IMR-90 (cell line): ENCODE measurements at regions not wholly inside any gene's neighbourhood (a gene's known extent, or its start where the extent isn't known, plus 50 kb on each side); places are given as distances from the start of the nearest gene placed in this dataset.

Experiments
- ATAC-seq: fragments of 200-7000 bp; cut with Tn5 transposase; 2 replicates; pipeline ENCODE4 v1.9.1; 2020; ENCODE audit warnings: low read depth, mild to moderate bottlenecking, moderate library complexity
- BruUV-seq: library from RNA; stranded (reverse); fragments of 400-500 nt; replicated peaks from 2 replicates; lab custom pipeline; 2021; lab: Mats Ljungman, UMichigan
- CTCF ChIA-PET: fragments of 300-600 bp; formaldehyde crosslinking; extraction: SDS; loops from one replicate; lab custom pipeline; 2021; ENCODE audit warnings: antibody characterized with exemption; lab: Yijun Ruan, JAX
- POLR2A ChIA-PET: fragments of 300-600 bp; sonication (Branson Sonifier 250); formaldehyde crosslinking; loops from one replicate; lab custom pipeline; 2022; ENCODE audit warnings: antibody characterized with exemption; ENCODE audit not compliant: unreplicated experiment; lab: Charles Lee
- DNase-seq: peaks from one replicate; pipeline ENCODE4 v3.0.0; 2013
- H2AFZ ChIP-seq: replicated peaks from 2 replicates; pipeline ENCODE3; 2013; ENCODE audit warnings: low read length, mild to moderate bottlenecking; ENCODE audit not compliant: poor library complexity
- H2AK5ac ChIP-seq: 2 replicates; pipeline ENCODE4 v1.6.1; 2013; ENCODE audit warnings: low read depth, low read length, inconsistent platforms
- H2AK9ac ChIP-seq: replicated peaks from 2 replicates; pipeline ENCODE3; 2013; ENCODE audit warnings: mild to moderate bottlenecking, low read depth, low read length, moderate library complexity; ENCODE audit not compliant: poor library complexity
- H2BK120ac ChIP-seq: 2 replicates; pipeline ENCODE4 v1.6.1; 2013; ENCODE audit warnings: low read depth, low read length, inconsistent platforms
- H2BK15ac ChIP-seq: 3 replicates; pipeline ENCODE4 v1.6.1; 2013; ENCODE audit warnings: low read depth, low read length, inconsistent platforms
- H2BK20ac ChIP-seq: 2 replicates; pipeline ENCODE4 v1.6.1; 2013; ENCODE audit warnings: low read depth, mild to moderate bottlenecking, inconsistent platforms, low read length, moderate library complexity
- H2BK5ac ChIP-seq: 2 replicates; pipeline ENCODE4 v1.6.1; 2013; ENCODE audit warnings: mild to moderate bottlenecking, low read depth, low read length, inconsistent platforms; ENCODE audit not compliant: poor library complexity, severe bottlenecking
- H3K14ac ChIP-seq: replicated peaks from 2 replicates; pipeline ENCODE4 v1.6.1; 2013; ENCODE audit warnings: low read depth, low read length, inconsistent platforms
- H3K18ac ChIP-seq: 2 replicates; pipeline ENCODE4 v1.6.1; 2013; ENCODE audit warnings: low read depth, low read length, control low read depth
- H3K23ac ChIP-seq: 2 replicates; pipeline ENCODE4 v1.6.1; 2013; ENCODE audit warnings: low read depth, low read length, inconsistent platforms
- H3K27ac ChIP-seq: 2 replicates; pipeline ENCODE4 v1.5.1; 2013; ENCODE audit warnings: mild to moderate bottlenecking, control low read depth, low read length; ENCODE audit not compliant: insufficient read depth
- H3K27me3 ChIP-seq: 2 replicates; pipeline ENCODE4 v1.6.1; 2013; ENCODE audit warnings: low read length; ENCODE audit not compliant: control insufficient read depth, insufficient read depth
- H3K36me3 ChIP-seq: 2 replicates; pipeline ENCODE4 v1.6.1; 2013; ENCODE audit warnings: low read length, mixed read lengths; ENCODE audit not compliant: control insufficient read depth, insufficient read depth
- H3K4ac ChIP-seq: 2 replicates; pipeline ENCODE4 v1.6.1; 2013; ENCODE audit warnings: low read depth, low read length, inconsistent platforms
- H3K4me1 ChIP-seq: 2 replicates; pipeline ENCODE4 v1.6.1; 2013; ENCODE audit warnings: low read length, mixed read lengths; ENCODE audit not compliant: control insufficient read depth, insufficient read depth
- H3K4me2 ChIP-seq: 2 replicates; pipeline ENCODE4 v1.6.1; 2013; ENCODE audit warnings: low read depth, mild to moderate bottlenecking, control low read depth, low read length, moderate library complexity
- H3K4me3 ChIP-seq: 2 replicates; pipeline ENCODE4 v1.5.1; 2013; ENCODE audit warnings: low read depth, mild to moderate bottlenecking, control low read depth, low read length, moderate library complexity; ENCODE audit not compliant: insufficient read depth
- H3K56ac ChIP-seq: 2 replicates; pipeline ENCODE4 v1.6.1; 2013; ENCODE audit warnings: low read length, inconsistent platforms; ENCODE audit not compliant: insufficient read depth; ENCODE audit errors: extremely low read depth
- H3K79me1 ChIP-seq, 2 experiments: 2 replicates each; pipeline ENCODE4 v1.6.1; 2013; ENCODE audit warnings: low read length in 2 of 2, inconsistent platforms in 1 of 2, low read depth in 1 of 2
- H3K9ac ChIP-seq: 2 replicates; pipeline ENCODE4 v1.6.1; 2013; ENCODE audit warnings: low read depth, low read length, control low read depth
- H3K9me1 ChIP-seq: 2 replicates; pipeline ENCODE4 v1.6.1; 2013; ENCODE audit warnings: low read length, inconsistent platforms; ENCODE audit not compliant: insufficient read depth
- H3K9me3 ChIP-seq: 2 replicates; pipeline ENCODE4 v1.6.1; 2013; ENCODE audit warnings: low read length; ENCODE audit not compliant: control insufficient read depth, insufficient read depth
- H4K20me1 ChIP-seq: 2 replicates; pipeline ENCODE4 v1.6.1; 2013; ENCODE audit warnings: low read length, inconsistent platforms; ENCODE audit not compliant: insufficient read depth
- H4K5ac ChIP-seq: 2 replicates; pipeline ENCODE4 v1.6.1; 2013; ENCODE audit warnings: mild to moderate bottlenecking, low read depth, low read length, control low read depth
- H4K8ac ChIP-seq, 2 experiments: 2 replicates each; pipeline ENCODE4 v1.6.1; 2013; ENCODE audit warnings: low read depth in 2 of 2, low read length in 2 of 2, control low read depth in 1 of 2, inconsistent platforms in 1 of 2
- H4K91ac ChIP-seq: 2 replicates; pipeline ENCODE4 v1.6.1; 2013; ENCODE audit warnings: low read depth, low read length, inconsistent platforms; ENCODE audit not compliant: insufficient read depth
- BHLHE40 ChIP-seq: fragments of 150-350 bp; IDR thresholded peaks from 2 replicates; pipeline ENCODE4 v1.6.1; 2016; ENCODE audit warnings: mild to moderate bottlenecking, low read depth, low read length
- CEBPB ChIP-seq: IDR thresholded peaks from 2 replicates; pipeline ENCODE4 v1.6.1; 2012; ENCODE audit warnings: low read depth, low read length, improper control_type of control experiment
- CHD1 ChIP-seq: IDR thresholded peaks from 2 replicates; pipeline ENCODE4 v1.6.1; 2012; ENCODE audit warnings: low read depth, low read length, improper control_type of control experiment
- FOS ChIP-seq: fragments of 150-350 bp; IDR thresholded peaks from 2 replicates; pipeline ENCODE4 v1.6.1; 2016; ENCODE audit warnings: low read depth, low read length
- MAZ ChIP-seq: IDR thresholded peaks from 2 replicates; pipeline ENCODE4 v1.6.1; 2012; ENCODE audit warnings: low read depth, mild to moderate bottlenecking, low read length, improper control_type of control experiment, moderate library complexity, borderline replicate concordance
- MXI1 ChIP-seq: IDR thresholded peaks from 2 replicates; pipeline ENCODE4 v1.6.1; 2012; ENCODE audit warnings: low read depth, mild to moderate bottlenecking, low read length, moderate library complexity, borderline replicate concordance
- NFE2L2 ChIP-seq: fragments of 150-350 bp; IDR thresholded peaks from 2 replicates; pipeline ENCODE4 v1.6.1; 2016; ENCODE audit warnings: low read depth, mild to moderate bottlenecking, low read length
- POLR2A ChIP-seq: IDR thresholded peaks from 2 replicates; pipeline ENCODE4 v1.6.1; 2012; ENCODE audit warnings: mild to moderate bottlenecking, low read depth, low read length
- RAD21 ChIP-seq: IDR thresholded peaks from 2 replicates; pipeline ENCODE4 v1.6.1; 2012; ENCODE audit warnings: low read length, improper control_type of control experiment
- RCOR1 ChIP-seq: IDR thresholded peaks from 2 replicates; pipeline ENCODE4 v1.6.1; 2012; ENCODE audit warnings: mild to moderate bottlenecking, low read length, improper control_type of control experiment; ENCODE audit not compliant: insufficient replicate concordance
- RFX5 ChIP-seq: IDR thresholded peaks from 2 replicates; pipeline ENCODE4 v1.8.0; 2012; ENCODE audit warnings: low read depth, mild to moderate bottlenecking, low read length, moderate library complexity
- SMC3 ChIP-seq: fragments of 150-350 bp; IDR thresholded peaks from 2 replicates; pipeline ENCODE4 v1.6.1; 2016; ENCODE audit warnings: low read depth, mild to moderate bottlenecking, antibody characterized with exemption, low read length, moderate library complexity
- WGBS, 2 experiments: methylation state at CpG; one replicate each; pipeline versions ENCODE4 v1.1.5 to v1.1.7; 2013; ENCODE audit warnings: missing lambda C conversion rate in 2 of 2; ENCODE audit not compliant: insufficient read length in 1 of 2; ENCODE audit errors: extremely low coverage in 2 of 2; 5-methylcytosine and 5-hydroxymethylcytosine counted together
- dilution Hi-C: fragments of 300-500 bp; cut with HindIII; formaldehyde crosslinking; loops from one replicate; pipeline ENCODE4 v1.14.3; 2018; ENCODE audit warnings: low sequenced_read_pairs; ENCODE audit not compliant: unreplicated experiment
- in situ Hi-C: fragments of 300-500 bp; cut with MboI; formaldehyde crosslinking; loops from 3 replicates; pipeline ENCODE4 v1.14.3; 2019; ENCODE audit warnings: low sequenced_read_pairs, inconsistent platforms, mixed read lengths
- intact Hi-C: fragments of 100-400 bp; cut with micrococcal nuclease; formaldehyde crosslinking; loops from 2 replicates; pipeline ENCODE4 v1.10.0; 2022
- TF ChIP-seq, protein P1 (sequence below): fragments of 150-350 bp; IDR thresholded peaks from 2 replicates; pipeline ENCODE4 v1.6.1; 2016; ENCODE audit warnings: low read depth, mild to moderate bottlenecking, low read length, moderate library complexity, borderline replicate concordance
- TF ChIP-seq, protein P2 (sequence below): fragments of 150-350 bp; IDR thresholded peaks from 2 replicates; pipeline ENCODE4 v1.6.1; 2017; ENCODE audit warnings: mild to moderate bottlenecking, antibody characterized with exemption, low read length, low read depth
- TF ChIP-seq, protein P3 (sequence below): conservative IDR thresholded peaks from 2 replicates; pipeline ENCODE4 v1.5.1; 2012; ENCODE audit warnings: mild to moderate bottlenecking, low read depth, low read length, improper control_type of control experiment

DNA sequence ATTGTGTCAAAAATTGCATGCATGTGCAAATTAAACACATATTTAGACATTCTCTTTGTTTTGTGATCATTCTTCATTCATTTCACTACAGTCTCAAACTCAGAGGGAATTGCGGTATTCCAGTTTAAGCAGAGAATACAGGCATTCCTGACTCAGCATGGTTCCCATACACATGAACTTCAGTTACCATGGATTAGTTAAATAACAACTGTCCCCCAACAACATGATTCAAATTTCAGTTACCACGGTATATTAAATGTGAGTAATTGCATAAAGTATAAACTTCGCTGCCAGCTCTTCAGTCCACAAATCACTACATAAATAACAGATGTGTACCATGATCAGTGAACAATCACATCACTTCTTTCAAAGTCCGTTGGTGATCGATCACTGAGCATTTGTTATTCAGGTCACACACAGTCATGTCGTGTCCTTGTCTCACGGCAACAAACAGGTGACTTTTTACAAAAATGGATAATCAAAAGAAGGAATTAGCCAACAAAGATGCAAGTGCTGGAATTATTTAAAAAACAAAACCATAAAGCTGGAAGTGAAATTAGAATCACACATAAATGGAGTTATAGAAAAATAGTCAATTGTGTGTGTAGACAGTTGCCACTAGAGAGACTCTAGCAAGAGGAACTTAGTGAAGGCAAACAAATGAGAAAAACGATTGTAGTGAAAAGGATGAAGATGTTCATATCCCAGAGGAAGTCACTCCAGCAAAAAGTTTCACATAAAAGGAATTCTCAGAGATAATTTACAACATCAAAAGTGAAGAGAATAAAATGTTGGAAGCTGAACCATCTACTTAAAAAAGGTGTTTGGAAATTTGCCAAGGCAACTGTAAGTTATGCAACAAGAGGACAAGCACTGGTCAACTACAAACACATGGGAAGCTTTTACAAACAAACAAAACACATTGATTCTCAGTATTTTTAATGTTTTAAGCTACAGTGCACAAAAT lies 138.6 kb upstream of the SMARCAD1 start:
- in situ Hi-C loops, result no loop called here
- Histone ChIP-seq H2AK5ac (no peak overlapping the region), H3K18ac (no peak overlapping the region), H3K79me1 (no peaks in the 10 kb centered on the region), H2AK9ac (no peak overlapping the region), H3K23ac (no peak overlapping the region), H2BK5ac (no peak overlapping the region), H3K56ac (no peak overlapping the region), H4K91ac (no peak overlapping the region), H2BK120ac (no peak overlapping the region), H3K4ac (no peak overlapping the region), H2BK15ac (no peak overlapping the region), H3K27me3 (no peaks in the 10 kb centered on the region), H3K9me3 (no peaks in the 10 kb centered on the region), H3K9ac (no peak overlapping the region), H3K36me3 (no peaks in the 10 kb centered on the region), H4K20me1 (no peaks in the 10 kb centered on the region), H3K4me2 (no peak overlapping the region), H3K4me3 (no peak overlapping the region), H2AFZ (no peak overlapping the region), H4K8ac (no peak overlapping the region), H3K9me1 (no peaks in the 10 kb centered on the region), H3K4me1 (no peaks in the 10 kb centered on the region), H3K14ac (no peak overlapping the region), H4K5ac (no peak overlapping the region), H2BK20ac (no peak overlapping the region), H3K27ac (no peak overlapping the region)
- intact Hi-C loops, result no loop called here
- ChIA-PET POLR2A (no interaction called here), CTCF (no interaction called here)
- BruUV-seq, result no TSS peak
- ATAC-seq (no peak), DNase-seq (no peak)
- no CpG with 5 or more reads among the region's 8 CpGs for WGBS, 2 experiments
- dilution Hi-C loops, result no loop called here
- TF ChIP-seq, protein P1, sequence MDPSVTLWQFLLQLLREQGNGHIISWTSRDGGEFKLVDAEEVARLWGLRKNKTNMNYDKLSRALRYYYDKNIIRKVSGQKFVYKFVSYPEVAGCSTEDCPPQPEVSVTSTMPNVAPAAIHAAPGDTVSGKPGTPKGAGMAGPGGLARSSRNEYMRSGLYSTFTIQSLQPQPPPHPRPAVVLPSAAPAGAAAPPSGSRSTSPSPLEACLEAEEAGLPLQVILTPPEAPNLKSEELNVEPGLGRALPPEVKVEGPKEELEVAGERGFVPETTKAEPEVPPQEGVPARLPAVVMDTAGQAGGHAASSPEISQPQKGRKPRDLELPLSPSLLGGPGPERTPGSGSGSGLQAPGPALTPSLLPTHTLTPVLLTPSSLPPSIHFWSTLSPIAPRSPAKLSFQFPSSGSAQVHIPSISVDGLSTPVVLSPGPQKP, result no peak
- no peak for TF ChIP-seq RAD21
- no peak for TF ChIP-seq RFX5
- no peak for TF ChIP-seq FOS
- TF ChIP-seq MXI1, result no peak
- TF ChIP-seq, protein P2, sequence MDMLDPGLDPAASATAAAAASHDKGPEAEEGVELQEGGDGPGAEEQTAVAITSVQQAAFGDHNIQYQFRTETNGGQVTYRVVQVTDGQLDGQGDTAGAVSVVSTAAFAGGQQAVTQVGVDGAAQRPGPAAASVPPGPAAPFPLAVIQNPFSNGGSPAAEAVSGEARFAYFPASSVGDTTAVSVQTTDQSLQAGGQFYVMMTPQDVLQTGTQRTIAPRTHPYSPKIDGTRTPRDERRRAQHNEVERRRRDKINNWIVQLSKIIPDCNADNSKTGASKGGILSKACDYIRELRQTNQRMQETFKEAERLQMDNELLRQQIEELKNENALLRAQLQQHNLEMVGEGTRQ, result no peak
- TF ChIP-seq NFE2L2, result no peak
- no peak for TF ChIP-seq MAZ
- TF ChIP-seq CEBPB, result no peak
- TF ChIP-seq, protein P3, sequence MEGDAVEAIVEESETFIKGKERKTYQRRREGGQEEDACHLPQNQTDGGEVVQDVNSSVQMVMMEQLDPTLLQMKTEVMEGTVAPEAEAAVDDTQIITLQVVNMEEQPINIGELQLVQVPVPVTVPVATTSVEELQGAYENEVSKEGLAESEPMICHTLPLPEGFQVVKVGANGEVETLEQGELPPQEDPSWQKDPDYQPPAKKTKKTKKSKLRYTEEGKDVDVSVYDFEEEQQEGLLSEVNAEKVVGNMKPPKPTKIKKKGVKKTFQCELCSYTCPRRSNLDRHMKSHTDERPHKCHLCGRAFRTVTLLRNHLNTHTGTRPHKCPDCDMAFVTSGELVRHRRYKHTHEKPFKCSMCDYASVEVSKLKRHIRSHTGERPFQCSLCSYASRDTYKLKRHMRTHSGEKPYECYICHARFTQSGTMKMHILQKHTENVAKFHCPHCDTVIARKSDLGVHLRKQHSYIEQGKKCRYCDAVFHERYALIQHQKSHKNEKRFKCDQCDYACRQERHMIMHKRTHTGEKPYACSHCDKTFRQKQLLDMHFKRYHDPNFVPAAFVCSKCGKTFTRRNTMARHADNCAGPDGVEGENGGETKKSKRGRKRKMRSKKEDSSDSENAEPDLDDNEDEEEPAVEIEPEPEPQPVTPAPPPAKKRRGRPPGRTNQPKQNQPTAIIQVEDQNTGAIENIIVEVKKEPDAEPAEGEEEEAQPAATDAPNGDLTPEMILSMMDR, result no peak
- TF ChIP-seq SMC3, result no peak
- no peak for TF ChIP-seq CHD1
- no peak for TF ChIP-seq POLR2A
- TF ChIP-seq RCOR1, result no peak
- TF ChIP-seq BHLHE40, result no peak
